ENCODE measurements at regions not wholly inside any gene's neighbourhood (a gene's known extent, or its start where the extent isn't known, plus 50 kb on each side); places are given as distances from the start of the nearest gene placed in this dataset.

DNA sequence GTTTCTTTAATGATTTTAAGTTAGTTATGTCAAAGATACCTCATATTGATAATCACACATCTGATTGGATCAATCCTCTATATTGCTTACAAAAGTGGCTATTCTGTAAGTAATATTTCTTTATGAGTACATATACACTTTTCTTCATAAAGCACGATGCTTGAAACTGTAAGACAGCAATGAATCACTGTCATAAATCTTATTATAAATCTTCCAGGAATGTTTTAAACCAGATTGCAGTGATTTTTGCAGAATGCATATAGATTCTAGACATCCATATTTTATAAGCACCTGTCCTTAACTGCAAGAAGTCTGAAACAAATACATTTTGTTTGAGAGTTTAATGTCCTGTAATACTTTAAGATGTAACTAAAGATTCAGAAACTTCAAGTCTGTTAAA is 367.0 kb upstream of the FANCL start:
- no peak for DNase-seq (ENCODE audit: low spot score)
- TF ChIP-seq, protein P1, sequence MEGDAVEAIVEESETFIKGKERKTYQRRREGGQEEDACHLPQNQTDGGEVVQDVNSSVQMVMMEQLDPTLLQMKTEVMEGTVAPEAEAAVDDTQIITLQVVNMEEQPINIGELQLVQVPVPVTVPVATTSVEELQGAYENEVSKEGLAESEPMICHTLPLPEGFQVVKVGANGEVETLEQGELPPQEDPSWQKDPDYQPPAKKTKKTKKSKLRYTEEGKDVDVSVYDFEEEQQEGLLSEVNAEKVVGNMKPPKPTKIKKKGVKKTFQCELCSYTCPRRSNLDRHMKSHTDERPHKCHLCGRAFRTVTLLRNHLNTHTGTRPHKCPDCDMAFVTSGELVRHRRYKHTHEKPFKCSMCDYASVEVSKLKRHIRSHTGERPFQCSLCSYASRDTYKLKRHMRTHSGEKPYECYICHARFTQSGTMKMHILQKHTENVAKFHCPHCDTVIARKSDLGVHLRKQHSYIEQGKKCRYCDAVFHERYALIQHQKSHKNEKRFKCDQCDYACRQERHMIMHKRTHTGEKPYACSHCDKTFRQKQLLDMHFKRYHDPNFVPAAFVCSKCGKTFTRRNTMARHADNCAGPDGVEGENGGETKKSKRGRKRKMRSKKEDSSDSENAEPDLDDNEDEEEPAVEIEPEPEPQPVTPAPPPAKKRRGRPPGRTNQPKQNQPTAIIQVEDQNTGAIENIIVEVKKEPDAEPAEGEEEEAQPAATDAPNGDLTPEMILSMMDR (IDR thresholded peaks at IDR 0.05; ENCODE audit: unreplicated experiment) = no peak
- H3K27ac Mint-ChIP-seq (ENCODE audit: unreplicated experiment) = no peak overlapping the region
- H3K27me3 Mint-ChIP-seq (ENCODE audit: unreplicated experiment) = no peaks in the 10 kb centered on the region
- no peaks in the 10 kb centered on the region for H3K9me3 Mint-ChIP-seq (ENCODE audit: unreplicated experiment)
- H3K4me3 Mint-ChIP-seq (ENCODE audit: unreplicated experiment) = no peak overlapping the region
- H3K4me1 Mint-ChIP-seq (ENCODE audit: unreplicated experiment) = no peaks in the 10 kb centered on the region
- H3K36me3 Mint-ChIP-seq (ENCODE audit: low read depth, unreplicated experiment) = no peaks in the 10 kb centered on the region

DNA sequence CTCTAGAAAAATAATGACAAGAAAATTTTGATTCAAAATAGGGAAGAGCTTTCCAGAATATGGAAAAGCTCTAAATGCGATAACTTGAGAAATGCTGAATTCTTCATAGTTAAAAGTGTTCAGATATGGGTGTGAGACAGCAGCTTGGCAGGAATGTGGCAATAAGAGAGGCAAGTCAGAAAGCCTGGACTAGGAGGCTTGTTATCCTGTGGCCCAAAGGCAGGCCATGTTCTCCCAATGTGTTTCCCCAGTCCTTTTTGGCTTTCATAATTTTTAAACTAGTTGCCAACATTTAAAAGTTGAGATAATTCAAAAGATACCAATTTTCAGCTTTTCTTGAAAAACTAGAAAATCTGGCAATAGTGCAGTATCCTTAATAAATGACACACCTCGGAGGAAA is 366.3 kb upstream of the FANCL start:
- no peak overlapping the region for H3K4me3 Mint-ChIP-seq (ENCODE audit: unreplicated experiment)
- no peaks in the 10 kb centered on the region for H3K4me1 Mint-ChIP-seq (ENCODE audit: unreplicated experiment)
- H3K27ac Mint-ChIP-seq (ENCODE audit: unreplicated experiment) = no peak overlapping the region
- no peaks in the 10 kb centered on the region for H3K9me3 Mint-ChIP-seq (ENCODE audit: unreplicated experiment)
- no peak for DNase-seq (ENCODE audit: low spot score)
- TF ChIP-seq, protein P1 (IDR thresholded peaks at IDR 0.05; ENCODE audit: unreplicated experiment) = no peak
- no peaks in the 10 kb centered on the region for H3K36me3 Mint-ChIP-seq (ENCODE audit: low read depth, unreplicated experiment)
- H3K27me3 Mint-ChIP-seq (ENCODE audit: unreplicated experiment) = no peaks in the 10 kb centered on the region

DNA sequence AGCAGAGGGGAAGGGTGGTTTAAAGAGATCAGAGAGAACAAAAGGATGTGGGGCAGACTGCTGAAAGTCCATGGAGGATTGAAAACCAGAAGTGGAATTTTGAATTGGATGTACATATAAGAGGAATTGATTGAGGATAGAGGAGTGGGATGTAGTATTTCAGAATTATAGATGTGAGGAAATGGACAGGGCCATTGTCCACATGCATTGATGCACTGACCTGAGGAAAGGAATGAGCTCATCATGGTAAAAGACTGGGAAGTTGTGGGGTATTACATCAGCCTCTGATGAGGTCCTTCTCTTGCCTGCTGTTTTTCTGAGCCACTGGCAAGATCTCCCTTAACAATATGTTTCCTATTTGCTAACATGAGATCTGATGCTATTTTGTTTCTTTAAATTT is 365.7 kb upstream of the FANCL start:
- no peak overlapping the region for H3K27ac Mint-ChIP-seq (ENCODE audit: unreplicated experiment)
- no peaks in the 10 kb centered on the region for H3K4me1 Mint-ChIP-seq (ENCODE audit: unreplicated experiment)
- no peak overlapping the region for H3K4me3 Mint-ChIP-seq (ENCODE audit: unreplicated experiment)
- no peaks in the 10 kb centered on the region for H3K9me3 Mint-ChIP-seq (ENCODE audit: unreplicated experiment)
- TF ChIP-seq, protein P1 (IDR thresholded peaks at IDR 0.05; ENCODE audit: unreplicated experiment) = no peak
- H3K36me3 Mint-ChIP-seq (ENCODE audit: low read depth, unreplicated experiment) = no peaks in the 10 kb centered on the region
- H3K27me3 Mint-ChIP-seq (ENCODE audit: unreplicated experiment) = no peaks in the 10 kb centered on the region
- no peak for DNase-seq (ENCODE audit: low spot score)

DNA sequence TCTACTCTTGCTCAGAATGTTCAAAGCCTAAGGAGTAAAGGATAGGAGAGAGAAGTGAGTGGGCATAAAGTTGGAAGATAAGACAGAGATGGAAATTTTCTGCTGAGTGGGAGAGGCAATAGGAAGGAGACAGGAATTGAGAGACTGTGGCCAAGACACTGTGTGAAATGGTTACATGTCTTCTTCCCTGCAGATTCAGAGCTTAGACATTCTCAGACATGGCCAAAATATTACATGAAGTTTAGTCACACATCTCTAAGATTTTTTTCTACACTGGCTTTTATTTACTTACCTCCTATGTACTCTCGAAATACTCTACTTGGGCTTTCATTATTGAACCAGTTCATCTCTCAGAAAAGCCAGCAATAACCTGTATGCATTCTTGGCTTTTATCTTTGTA is 363.0 kb upstream of the FANCL start:
- peaks cover 3% of the 10 kb centered on the region for H3K27me3 Mint-ChIP-seq (ENCODE audit: unreplicated experiment)

DNA sequence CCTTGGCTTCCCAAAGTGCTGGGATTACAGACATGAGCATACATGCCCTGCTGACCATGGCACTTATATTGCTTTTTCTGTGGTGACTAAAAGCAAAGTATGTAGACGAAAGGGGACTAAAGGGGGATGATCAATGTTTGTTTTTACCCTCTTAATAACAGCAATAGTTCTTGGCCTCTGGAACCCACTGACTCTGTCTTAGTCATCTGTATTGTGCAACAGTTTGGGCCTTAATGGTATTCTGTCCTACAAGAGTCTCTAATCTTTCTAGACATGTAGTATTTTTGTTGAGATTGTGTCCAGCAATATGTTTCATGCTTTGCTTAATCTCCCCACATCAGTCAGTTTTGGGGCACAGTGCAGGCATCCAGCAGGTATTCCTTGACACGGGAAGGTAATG is 359.9 kb upstream of the FANCL start:
- TF ChIP-seq, protein P1 (IDR thresholded peaks at IDR 0.05; ENCODE audit: unreplicated experiment) = no peak
- Mint-ChIP-seq H3K27ac (ENCODE audit: unreplicated experiment) (no peak overlapping the region), H3K27me3 (ENCODE audit: unreplicated experiment) (peaks cover 3% of the 10 kb centered on the region), H3K9me3 (ENCODE audit: unreplicated experiment) (no peaks in the 10 kb centered on the region), H3K36me3 (ENCODE audit: low read depth, unreplicated experiment) (no peaks in the 10 kb centered on the region), H3K4me1 (ENCODE audit: unreplicated experiment) (no peaks in the 10 kb centered on the region), H3K4me3 (ENCODE audit: unreplicated experiment) (no peak overlapping the region)
- no peak for DNase-seq (ENCODE audit: low spot score)

More for the DNA sequence above, 363.0 kb upstream of the FANCL start:
- no peak overlapping the region for H3K27ac Mint-ChIP-seq (ENCODE audit: unreplicated experiment)
- H3K9me3 Mint-ChIP-seq (ENCODE audit: unreplicated experiment) = no peaks in the 10 kb centered on the region
- H3K36me3 Mint-ChIP-seq (ENCODE audit: low read depth, unreplicated experiment) = no peaks in the 10 kb centered on the region
- no peak overlapping the region for H3K4me3 Mint-ChIP-seq (ENCODE audit: unreplicated experiment)
- no peaks in the 10 kb centered on the region for H3K4me1 Mint-ChIP-seq (ENCODE audit: unreplicated experiment)
- TF ChIP-seq, protein P1 (IDR thresholded peaks at IDR 0.05; ENCODE audit: unreplicated experiment) = no peak
- no peak for DNase-seq (ENCODE audit: low spot score)
